Calu3 (cell line): ENCODE measurements at regions not wholly inside any gene's neighbourhood (a gene's known extent, or its start where the extent isn't known, plus 50 kb on each side); places are given as distances from the start of the nearest gene placed in this dataset.
"Not testable (repeated sequence)": the region's sequence is repeated elsewhere in the genome, so short reads cannot be mapped to it uniquely, and the experiment has no call there.

ENCODE experiments used
- BruUV-seq: library from RNA; stranded (reverse); fragments of 400-500 nt; replicated peaks from 2 replicates; lab custom pipeline; 2021; lab: Mats Ljungman, UMichigan
- CTCF ChIA-PET: fragments of 300-600 bp; sonication (Branson Sonifier 250); formaldehyde crosslinking; loops from one replicate; lab custom pipeline; 2022; ENCODE audit warnings: antibody characterized with exemption; lab: Charles Lee
- DNase-seq: peaks from one replicate; pipeline ENCODE4 v3.0.0; 2022
- H3K27ac Mint-ChIP-seq: one replicate; pipeline ENCODE4 v1.8.0; 2022; ENCODE audit warnings: mixed read lengths; ENCODE audit not compliant: unreplicated experiment
- H3K27me3 Mint-ChIP-seq: one replicate; pipeline ENCODE4 v1.8.0; 2022; ENCODE audit warnings: mixed read lengths; ENCODE audit not compliant: unreplicated experiment
- H3K36me3 Mint-ChIP-seq: one replicate; pipeline ENCODE4 v1.8.0; 2022; ENCODE audit warnings: mild to moderate bottlenecking, moderate library complexity, mixed read lengths; ENCODE audit not compliant: insufficient read depth, unreplicated experiment
- H3K4me1 Mint-ChIP-seq: one replicate; pipeline ENCODE4 v1.8.0; 2022; ENCODE audit warnings: mild to moderate bottlenecking, low read depth, mixed read lengths; ENCODE audit not compliant: unreplicated experiment
- H3K4me3 Mint-ChIP-seq: one replicate; pipeline ENCODE4 v1.8.0; 2022; ENCODE audit warnings: mild to moderate bottlenecking, low read depth, moderate library complexity, mixed read lengths; ENCODE audit not compliant: unreplicated experiment
- H3K9me3 Mint-ChIP-seq: one replicate; pipeline ENCODE4 v1.8.0; 2022; ENCODE audit warnings: low read depth, mixed read lengths; ENCODE audit not compliant: unreplicated experiment
- intact Hi-C: fragments of 100-400 bp; cut with micrococcal nuclease; formaldehyde crosslinking; loops from one replicate; pipeline ENCODE4 v1.10.0; 2022; ENCODE audit not compliant: unreplicated experiment
- TF ChIP-seq, protein P1 (sequence below): fragments of 200-600 bp; IDR thresholded peaks from one replicate; pipeline ENCODE4 v1.8.0; 2022; ENCODE audit warnings: antibody characterized with exemption; ENCODE audit not compliant: unreplicated experiment

DNA sequence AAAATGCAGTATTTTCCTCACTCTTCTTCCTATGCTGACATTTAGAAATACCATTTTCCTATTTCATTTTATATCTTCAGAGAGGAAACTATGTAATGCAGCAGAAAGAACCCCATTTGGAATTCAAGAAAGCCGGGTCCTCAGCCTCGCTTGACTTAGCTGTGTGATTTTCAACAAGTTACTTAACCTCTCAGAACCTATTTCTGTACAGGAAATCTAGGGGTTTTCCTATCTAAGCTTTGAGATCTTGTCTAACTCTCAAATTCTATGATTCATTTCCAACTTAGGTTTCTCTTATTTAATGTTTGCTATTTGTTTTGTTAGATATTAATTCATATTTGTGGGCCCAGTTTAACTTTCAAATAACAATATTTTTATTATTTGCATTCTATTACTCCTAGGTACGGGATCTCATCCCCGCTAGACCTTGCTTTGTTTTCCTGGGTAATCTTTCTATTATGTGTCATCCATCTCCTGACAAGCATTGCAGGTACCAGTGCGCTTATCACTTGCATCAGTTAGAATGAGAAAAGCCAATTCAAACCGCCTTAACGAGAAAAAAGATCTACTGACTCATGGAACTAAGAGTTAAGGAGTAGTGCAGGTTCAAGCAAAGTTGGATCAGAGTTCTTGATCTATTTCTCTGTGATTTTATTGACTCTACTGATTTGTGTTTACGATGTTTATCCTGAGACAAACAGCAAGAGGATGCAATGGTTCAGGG lies 70.6 kb upstream of the BHLHE40 start:
- intact Hi-C loops: loop anchor here (5.0 kb wide), 1 partner anchor 156 kb away; no protein-coding TSS in a partner anchor
- TF ChIP-seq, protein P1, sequence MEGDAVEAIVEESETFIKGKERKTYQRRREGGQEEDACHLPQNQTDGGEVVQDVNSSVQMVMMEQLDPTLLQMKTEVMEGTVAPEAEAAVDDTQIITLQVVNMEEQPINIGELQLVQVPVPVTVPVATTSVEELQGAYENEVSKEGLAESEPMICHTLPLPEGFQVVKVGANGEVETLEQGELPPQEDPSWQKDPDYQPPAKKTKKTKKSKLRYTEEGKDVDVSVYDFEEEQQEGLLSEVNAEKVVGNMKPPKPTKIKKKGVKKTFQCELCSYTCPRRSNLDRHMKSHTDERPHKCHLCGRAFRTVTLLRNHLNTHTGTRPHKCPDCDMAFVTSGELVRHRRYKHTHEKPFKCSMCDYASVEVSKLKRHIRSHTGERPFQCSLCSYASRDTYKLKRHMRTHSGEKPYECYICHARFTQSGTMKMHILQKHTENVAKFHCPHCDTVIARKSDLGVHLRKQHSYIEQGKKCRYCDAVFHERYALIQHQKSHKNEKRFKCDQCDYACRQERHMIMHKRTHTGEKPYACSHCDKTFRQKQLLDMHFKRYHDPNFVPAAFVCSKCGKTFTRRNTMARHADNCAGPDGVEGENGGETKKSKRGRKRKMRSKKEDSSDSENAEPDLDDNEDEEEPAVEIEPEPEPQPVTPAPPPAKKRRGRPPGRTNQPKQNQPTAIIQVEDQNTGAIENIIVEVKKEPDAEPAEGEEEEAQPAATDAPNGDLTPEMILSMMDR: no peak
- Mint-ChIP-seq H3K4me3 (no peak overlapping the region), H3K36me3 (no peaks in the 10 kb centered on the region), H3K27ac (no peak overlapping the region), H3K9me3 (no peaks in the 10 kb centered on the region), H3K27me3 (no peaks in the 10 kb centered on the region), H3K4me1 (peaks cover 21% of the 10 kb centered on the region)
- CTCF ChIA-PET: no interaction called here
- no TSS peak for BruUV-seq
- no peak for DNase-seq

DNA sequence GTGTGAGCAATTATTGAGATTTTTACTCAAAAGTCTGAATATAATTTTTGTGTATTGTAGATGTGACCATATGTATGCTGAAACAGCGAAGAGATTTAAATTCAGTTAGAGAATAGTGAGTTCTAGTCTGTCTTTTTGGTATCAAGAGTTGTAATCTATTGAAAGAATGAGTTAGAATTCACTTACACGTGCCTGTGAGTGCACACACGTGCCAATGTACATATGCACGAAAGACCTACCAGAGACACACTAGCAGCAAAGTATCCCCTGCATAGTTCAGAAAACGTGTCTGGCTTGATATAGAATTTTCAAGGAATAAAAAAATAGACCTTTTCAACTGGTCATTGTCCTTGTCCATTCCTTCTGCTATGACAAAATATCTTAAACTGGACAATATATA lies 64.8 kb upstream of the BHLHE40 start:
- Mint-ChIP-seq H3K4me1 (no peaks in the 10 kb centered on the region), H3K36me3 (no peaks in the 10 kb centered on the region), H3K27ac (no peak overlapping the region), H3K27me3 (no peaks in the 10 kb centered on the region), H3K9me3 (no peaks in the 10 kb centered on the region), H3K4me3 (no peak overlapping the region)
- no TSS peak for BruUV-seq
- intact Hi-C loops: no loop called here
- no peak for DNase-seq
- CTCF ChIA-PET: no interaction called here
- TF ChIP-seq, protein P1: no peak

DNA sequence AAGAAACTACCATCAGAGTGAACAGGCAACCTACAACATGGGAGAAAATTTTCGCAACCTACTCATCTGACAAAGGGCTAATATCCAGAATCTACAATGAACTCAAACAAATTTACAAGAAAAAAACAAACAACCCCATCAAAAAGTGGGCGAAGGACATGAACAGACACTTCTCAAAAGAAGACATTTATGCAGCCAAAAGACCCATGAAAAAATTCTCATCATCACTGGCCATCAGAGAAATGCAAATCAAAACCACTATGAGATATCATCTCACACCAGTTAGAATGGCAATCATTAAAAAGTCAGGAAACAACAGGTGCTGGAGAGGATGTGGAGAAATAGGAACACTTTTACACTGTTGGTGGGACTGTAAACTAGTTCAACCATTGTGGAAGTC lies 57.6 kb upstream of the BHLHE40 start:
- H3K4me1 Mint-ChIP-seq, H3K9me3 Mint-ChIP-seq, H3K27ac Mint-ChIP-seq, DNase-seq, intact Hi-C loops, H3K27me3 Mint-ChIP-seq, H3K36me3 Mint-ChIP-seq, CTCF ChIA-PET, BruUV-seq, H3K4me3 Mint-ChIP-seq: not testable (repeated sequence)

DNA sequence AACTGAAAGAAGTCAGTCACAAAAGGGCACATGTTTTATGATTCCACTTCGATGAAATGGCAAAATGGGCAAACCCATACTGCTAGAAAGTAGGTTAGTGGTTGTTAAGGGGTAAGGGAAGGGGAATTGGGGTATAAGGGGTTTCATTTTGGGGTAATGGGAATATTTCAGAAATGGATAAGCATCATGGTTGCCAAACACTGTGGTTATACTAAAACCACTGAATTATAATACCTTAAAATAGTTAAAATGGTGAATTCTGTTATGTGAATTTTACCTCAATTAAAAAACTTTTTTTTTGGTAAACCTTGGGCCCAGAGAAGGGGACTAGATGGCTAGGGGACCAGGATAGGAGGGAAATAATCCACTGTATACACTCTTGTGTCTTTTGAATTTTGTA lies 52.3 kb upstream of the BHLHE40 start:
- no peak for DNase-seq
- H3K36me3 Mint-ChIP-seq: no peaks in the 10 kb centered on the region
- TF ChIP-seq, protein P1: no peak
- no peak overlapping the region for H3K27ac Mint-ChIP-seq
- H3K4me3 Mint-ChIP-seq: no peak overlapping the region
- intact Hi-C loops: no loop called here
- BruUV-seq: no TSS peak
- CTCF ChIA-PET: no interaction called here
- no peaks in the 10 kb centered on the region for H3K9me3 Mint-ChIP-seq
- no peaks in the 10 kb centered on the region for H3K27me3 Mint-ChIP-seq
- no peaks in the 10 kb centered on the region for H3K4me1 Mint-ChIP-seq

DNA sequence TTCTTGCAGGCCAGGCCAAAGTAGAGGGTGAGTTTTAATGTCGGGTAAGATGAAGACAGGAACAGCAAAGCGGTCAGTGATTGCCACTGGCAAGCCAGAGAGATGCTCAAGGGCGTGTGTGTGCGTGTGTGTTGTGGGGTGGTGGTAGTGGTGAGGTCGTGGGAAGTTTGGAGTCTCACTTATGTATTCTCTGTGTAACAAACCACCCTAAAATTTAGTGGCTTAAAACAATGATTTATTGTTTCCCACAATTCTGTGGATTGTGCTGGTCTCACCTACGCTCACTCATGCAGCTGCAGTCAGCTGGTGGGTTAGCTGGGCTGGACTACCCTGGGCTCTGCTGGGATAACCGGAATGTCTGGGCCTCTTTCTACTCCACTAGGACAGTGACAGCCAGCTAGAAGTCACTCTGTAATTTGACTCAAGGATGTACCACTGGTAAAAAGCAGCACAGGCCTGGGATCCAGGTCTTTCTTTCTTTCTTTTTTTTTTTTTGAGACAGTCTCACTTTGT lies 50.9 kb upstream of the BHLHE40 start:
- intact Hi-C loops: no loop called here
- DNase-seq: no peak
- no peaks in the 10 kb centered on the region for H3K36me3 Mint-ChIP-seq
- no peaks in the 10 kb centered on the region for H3K9me3 Mint-ChIP-seq
- no peak overlapping the region for H3K27ac Mint-ChIP-seq
- H3K4me1 Mint-ChIP-seq: no peaks in the 10 kb centered on the region
- TF ChIP-seq, protein P1: no peak
- no peaks in the 10 kb centered on the region for H3K27me3 Mint-ChIP-seq
- no peak overlapping the region for H3K4me3 Mint-ChIP-seq
- CTCF ChIA-PET: interaction anchor here (1.0 kb wide), 1 partner anchor 34 kb away, joined by 3 read pairs; no protein-coding TSS in a partner anchor
- BruUV-seq: no TSS peak
